NCI-H82 (cell line): ENCODE measurements at regions not wholly inside any gene's neighbourhood (a gene's known extent, or its start where the extent isn't known, plus 50 kb on each side); places are given as distances from the start of the nearest gene placed in this dataset.

Experiments
- DNase-seq: peaks from one replicate; lab custom pipeline; 2025; lab: John Stamatoyannopoulos, UW

DNA sequence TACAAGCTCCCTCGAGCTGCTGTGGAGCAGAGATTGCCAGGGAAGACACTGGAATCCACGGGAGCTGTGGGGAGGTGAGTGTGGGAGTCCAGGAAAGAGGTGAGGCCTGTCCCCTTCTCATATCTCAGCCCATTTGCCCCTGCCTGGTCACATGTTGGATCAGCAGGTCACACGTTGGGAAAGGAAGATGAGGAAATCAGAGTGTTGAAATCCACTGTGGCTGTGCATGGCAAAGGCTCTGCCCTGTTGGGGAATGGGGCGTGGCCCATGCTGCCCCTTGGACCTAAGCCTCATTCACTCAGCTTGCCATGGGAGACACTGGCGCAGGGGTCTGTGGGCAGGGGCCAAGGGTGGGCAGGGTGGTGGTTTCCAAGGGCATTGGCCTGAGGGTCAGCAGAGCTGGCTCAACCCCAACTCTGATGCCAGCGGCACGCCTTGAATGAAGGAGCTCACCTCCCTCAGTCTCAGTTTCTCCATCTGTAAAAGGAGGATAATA, 85.4 kb upstream of the CPEB4 start:
- DNase-seq, result no peak

GRCh38 chr5:173804579-173804978, 83.6 kb upstream of the CPEB4 start:
- DNase-seq, result no peak

DNA sequence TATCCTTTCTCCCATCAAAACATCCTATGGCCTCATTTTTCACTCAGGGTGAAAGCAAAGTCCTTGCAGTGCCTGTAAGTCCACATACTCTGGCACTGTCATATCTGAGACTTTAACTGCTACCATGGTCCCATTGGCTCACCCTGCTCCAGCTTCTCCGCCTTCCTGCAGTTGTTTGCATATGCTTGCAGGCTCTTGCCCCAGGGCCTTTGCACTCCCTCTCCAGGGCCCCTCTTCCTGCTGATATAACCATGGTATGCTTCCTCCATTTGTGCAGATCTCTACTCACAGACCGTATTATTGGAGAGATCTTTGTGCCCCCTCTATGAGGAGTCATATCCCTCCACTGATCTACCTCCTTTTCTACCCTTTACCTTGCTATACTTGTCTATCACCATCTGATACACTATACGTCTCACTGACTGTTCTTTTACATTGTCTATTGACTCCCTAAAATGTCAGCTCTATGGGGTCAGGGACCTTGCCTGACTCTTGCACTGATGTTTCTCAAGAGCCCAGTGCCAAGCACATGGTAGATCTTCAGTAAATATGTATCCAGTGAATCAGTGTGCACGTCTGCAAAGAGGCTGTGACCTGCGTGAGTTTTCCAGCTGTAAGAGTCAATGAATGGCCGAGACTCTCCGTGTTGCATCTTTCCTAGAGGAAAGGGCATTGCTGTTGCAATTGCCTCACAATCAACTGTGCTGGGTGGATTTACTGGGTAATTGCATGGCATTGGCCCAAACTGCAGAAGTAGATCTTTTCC, 81.7 kb upstream of the CPEB4 start:
- DNase-seq, result no peak

DNA sequence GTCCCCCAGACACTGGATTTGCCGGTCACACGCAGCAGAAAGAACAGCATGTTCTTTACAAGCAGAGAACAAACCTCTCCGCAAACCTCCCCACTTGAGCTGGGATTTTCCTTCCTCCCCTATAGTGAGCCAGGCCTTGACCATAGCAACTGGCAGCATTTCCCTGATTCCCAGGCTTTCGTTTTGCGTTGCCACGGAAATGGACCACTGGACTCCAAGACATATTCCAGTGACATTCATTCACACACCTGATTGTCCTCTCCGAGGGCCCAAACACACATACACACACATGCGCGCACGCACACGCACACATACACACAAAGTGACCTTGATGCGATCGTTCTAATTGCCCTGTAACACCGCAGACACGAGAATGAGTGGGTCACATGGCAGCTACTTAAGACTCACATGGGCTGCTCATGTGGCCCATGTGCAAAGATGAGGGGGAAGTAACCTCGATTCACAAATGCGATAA, 80.9 kb upstream of the CPEB4 start:
- no peak for DNase-seq

GRCh38 chr5:173808079-173808808, 79.9 kb upstream of the CPEB4 start:
- no peak for DNase-seq

DNA sequence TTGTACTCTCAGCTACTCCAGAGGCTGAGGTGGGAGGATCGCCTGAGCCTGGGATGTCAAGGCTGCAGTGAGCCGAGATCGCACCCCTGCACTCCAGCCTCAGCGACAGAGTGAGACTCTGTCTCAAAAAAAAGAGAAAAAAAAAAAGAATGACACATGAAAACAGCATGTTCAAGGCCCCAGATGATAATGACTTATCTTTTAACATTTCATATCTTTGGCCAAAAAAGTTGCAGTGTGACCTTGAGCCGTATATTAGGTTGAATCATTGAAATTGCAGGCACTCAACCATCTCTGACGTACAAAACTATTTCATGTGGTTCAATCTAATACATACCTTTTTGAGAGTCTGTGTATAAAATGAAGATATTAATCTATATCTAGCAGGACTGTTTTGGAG, 79.1 kb upstream of the CPEB4 start:
- DNase-seq, result no peak

GRCh38 chr5:173812811-173813550, 75.2 kb upstream of the CPEB4 start:
- no peak for DNase-seq

DNA sequence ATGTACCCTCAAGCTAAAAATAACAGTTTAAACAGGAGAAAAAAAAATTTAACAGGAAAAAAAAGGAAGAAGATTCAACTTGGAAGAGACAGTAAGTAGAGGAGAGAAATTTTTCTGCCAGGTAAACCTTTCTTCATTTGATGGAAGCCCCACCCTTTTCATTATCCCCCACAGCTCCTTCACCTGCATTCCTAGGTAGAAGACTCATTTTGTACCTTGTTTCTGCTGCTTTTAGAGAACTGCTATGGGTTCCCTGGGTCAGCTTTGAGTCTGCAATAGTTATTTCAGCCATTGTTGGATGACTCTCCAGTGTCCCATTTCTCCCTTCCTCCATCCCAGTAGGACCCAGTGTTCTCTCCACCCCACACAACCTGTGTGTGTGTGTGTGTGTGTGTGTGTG, 74.1 kb upstream of the CPEB4 start:
- DNase-seq, result no peak

- no peak for DNase-seq
Measured at GRCh38 chr5:173815571-173815970, 72.6 kb upstream of the CPEB4 start.

DNA sequence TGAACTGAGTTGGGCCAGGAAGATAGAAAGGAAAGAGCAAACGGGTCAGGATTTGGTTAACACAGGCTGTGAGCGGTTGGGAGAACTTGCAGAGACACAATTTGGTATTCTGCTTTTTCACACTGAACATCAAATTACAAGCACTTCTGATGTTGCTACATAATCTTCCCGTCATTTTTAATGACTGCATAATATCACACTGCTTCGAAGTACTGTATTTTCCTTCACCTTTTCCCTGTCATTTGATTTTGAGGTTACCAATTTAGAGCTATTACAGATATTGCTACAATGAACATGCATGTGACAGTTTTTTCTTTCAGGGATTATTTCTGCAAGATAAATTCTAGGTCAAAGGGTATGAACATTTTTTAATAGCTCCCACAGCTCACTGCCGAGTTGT, 71.4 kb upstream of the CPEB4 start:
- no peak for DNase-seq

- no peak for DNase-seq
Measured at GRCh38 chr5:173817561-173817960, 70.6 kb upstream of the CPEB4 start.

DNA sequence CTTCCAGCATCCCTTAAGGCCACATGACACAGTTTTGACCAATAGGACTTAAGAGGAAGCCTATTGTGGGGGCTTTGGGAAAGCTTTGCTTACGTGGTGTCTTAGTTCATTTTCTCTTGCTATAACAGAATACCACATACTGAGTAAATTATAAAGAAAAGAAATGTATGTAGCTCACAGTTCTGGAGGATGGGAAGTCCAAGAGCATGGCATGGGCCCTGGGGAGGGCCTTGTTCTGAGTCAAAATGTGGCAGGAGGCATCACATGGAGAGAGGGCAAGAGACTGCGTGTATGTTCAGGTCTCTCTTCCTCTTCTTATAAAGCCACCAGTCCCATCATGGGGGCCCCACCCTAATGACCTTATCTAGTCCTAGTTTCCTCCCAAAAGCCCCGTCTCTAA, 68.6 kb upstream of the CPEB4 start:
- no peak for DNase-seq

DNA sequence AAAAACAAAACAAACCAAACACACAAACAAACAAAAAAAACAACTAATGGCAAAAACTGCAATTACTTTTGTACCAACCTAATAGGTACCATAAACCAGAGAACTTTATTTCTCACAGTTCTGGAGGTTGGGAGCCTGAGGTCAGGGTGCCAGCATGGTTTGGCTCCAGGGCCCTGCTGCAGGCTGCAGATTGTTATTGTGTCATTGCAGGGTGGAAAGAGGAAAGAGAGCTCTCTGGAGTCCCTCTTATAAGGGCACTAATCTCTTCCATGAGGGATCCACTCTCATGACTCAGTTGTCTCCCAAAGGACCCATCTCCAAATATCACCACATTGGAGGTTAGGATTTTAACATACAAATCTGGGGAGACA, 64.9 kb upstream of the CPEB4 start:
- DNase-seq, result no peak

- no peak for DNase-seq
Measured at GRCh38 chr5:173823721-173824567, 64.2 kb upstream of the CPEB4 start.

DNA sequence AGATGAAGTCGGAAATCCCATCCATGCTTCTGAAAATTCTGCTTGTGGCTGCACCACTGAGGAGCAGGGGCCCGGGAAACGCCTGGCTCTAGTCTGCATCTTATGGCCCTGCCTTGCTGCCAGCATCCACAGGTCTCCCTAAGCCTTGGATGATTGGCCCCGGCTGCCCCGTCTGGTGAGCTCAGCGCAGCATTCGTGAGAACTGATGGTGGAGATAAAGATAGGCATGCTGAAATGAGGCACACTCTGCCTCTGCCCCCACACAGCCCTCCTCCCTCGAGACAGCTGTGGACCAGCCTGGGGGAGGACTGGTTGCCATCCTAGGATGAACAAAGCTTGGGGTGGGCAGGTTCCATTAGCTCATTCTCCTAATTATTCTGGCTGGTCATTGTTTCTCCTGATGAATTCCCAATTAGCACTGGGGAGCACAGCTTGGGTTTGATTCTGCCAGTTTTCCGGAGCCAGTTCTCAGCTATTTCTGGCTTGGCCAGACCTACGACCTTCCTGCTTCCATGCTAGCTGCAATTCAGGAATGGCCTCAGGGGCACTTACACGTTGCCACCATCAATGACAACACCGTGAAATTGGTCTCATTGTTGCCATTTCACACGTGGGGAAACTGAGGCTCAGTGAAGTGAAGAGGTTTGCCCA, 62.8 kb upstream of the CPEB4 start:
- DNase-seq, result no peak

DNA sequence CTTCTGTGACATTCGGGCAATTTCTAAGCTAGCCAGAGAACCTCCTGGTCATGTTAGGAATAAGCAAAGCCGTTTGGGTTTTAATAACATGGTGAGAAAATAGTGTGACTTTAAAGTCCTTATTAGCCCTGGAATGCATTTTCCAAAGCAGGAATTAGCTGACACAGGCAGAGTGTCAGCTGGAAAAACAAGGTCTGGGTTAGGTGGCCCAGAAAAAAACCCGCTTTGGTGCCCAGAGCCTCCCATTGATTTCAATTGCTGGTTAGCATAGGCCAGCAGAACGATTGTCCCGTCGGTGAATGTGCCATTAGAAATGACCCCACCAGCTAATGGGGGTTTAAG, 62.1 kb upstream of the CPEB4 start:
- no peak for DNase-seq

GRCh38 chr5:173826428-173827350, 61.5 kb upstream of the CPEB4 start:
- no peak for DNase-seq

DNA sequence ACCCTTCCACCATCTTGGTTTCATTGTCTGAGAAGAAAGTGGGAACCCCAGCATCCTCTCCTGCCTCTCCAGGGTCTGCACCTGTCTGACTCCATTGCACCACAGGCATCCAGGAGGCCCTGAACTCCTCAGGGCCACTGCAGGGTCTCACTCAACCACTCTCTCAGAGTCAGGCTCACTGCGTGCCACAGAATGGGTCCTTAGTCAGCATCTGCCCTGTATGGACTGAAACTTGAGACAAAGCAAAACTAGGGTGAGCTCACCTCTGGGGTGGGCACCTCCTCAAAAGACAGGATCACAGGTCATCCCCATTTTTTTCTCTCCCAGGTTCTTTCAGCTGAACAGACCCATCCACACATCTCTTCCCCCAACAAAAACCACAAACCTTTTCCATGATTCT, 59.2 kb upstream of the CPEB4 start:
- DNase-seq, result no peak

GRCh38 chr5:173829826-173830225, 58.3 kb upstream of the CPEB4 start:
- no peak for DNase-seq

- DNase-seq, result no peak
Measured at GRCh38 chr5:173830421-173830820, 57.7 kb upstream of the CPEB4 start.
